DMS79 (cell line): ENCODE measurements at regions not wholly inside any gene's neighbourhood (a gene's known extent, or its start where the extent isn't known, plus 50 kb on each side); places are given as distances from the start of the nearest gene placed in this dataset.
A peak's percentile ranks its signal among the peaks of the same experiment; 100 is the strongest.
"Not testable (repeated sequence)": the region's sequence is repeated elsewhere in the genome, so short reads cannot be mapped to it uniquely, and the experiment has no call there.

ENCODE experiments used
- DNase-seq: peaks from one replicate; lab custom pipeline; 2025; lab: John Stamatoyannopoulos, UW

DNA sequence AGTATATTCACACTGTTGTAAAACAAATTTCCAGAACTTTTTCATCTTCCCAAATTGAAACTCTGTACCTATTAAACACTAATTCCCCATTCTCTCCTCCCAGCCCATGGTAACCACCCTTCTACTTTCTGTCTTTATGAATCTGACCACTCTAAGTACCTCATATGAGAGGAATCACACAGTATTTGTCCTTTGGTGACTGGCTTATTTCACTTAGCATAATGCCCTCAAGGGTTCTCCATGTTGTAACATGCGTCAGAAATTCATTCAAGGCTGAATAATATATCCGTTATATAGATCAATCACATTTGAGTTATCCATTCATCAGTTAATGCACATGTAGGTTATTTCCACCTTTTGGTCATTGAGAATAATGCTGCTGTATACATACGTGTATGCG, 162.2 kb downstream of the GOSR1 start:
- DNase-seq, result not testable (repeated sequence)

DNA sequence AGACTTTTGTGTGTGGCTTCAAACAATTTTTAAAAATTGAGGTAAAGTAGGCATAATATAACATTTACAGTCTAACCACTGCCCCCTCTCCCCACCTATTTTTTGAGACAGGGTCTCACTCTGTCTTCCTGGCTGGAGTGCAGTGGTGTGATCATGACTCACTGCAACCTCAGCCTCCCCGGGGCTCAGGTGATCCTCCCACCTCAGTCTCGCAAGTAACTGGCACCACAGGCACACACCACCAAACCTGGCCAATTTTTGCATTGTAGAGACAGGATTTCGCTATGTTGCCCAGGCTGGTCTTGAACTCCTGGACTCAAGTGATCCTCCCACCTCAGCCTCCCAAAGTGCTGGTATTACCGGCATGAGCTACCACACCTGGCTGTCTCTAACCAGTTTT, 161.8 kb downstream of the GOSR1 start:
- not testable (repeated sequence) for DNase-seq

DNA sequence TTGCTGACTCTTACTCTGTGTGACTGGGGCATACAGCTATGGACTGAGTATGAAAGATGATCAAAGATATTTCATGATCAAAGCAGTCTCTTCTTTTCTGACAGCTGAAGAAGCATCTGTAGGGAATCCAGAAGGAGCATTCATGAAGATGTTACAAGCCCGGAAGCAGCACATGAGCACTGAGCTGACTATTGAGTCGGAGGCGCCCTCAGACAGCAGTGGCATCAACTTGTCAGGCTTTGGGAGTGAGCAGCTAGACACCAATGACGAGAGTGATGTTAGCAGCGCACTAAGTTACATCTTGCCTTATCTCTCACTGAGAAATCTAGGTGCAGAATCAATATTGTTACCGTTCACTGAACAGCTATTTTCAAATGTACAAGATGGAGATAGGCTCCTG, 154.4 kb downstream of the GOSR1 start:
- not testable (repeated sequence) for DNase-seq

DNA sequence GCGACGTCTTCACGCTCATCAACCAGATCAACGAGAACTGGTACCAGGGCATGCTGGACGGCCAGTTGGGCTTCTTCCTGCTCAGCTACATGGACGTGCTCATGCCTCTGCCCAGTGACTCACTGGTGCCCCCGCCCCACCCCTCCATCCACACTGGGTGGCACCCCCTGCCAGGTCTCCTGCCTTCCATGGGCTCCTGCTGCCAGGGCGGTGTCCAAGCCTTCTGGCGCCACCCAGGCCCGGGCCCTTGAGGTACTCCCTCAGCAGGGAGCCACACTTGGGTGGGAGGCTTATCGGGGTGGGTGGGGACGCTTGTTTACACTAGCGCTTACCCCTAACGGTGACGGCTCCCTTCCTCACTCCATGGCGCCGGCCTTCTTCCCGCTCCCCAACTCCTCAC, 148.2 kb downstream of the GOSR1 start:
- not testable (repeated sequence) for DNase-seq

DNA sequence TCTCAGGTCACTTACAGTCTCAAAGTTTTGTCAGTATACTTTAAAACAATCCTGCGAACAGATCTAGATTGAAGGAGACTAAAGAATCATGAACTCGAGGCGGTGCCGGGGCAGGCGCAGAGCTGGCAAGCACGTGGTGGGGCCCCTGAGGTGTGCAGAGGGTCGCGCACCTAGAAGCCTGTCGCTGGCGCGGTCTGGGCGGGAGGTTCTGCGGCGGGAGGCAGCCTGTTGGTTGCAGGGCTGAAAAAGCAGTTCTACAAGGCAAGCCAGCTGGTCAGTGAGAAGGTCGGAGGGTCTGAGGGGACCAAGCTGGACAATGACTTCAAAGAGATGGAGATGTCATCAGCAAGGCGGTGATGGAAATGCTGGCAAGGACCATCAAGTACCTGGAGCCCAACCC, 147.0 kb downstream of the GOSR1 start:
- not testable (repeated sequence) for DNase-seq

DNA sequence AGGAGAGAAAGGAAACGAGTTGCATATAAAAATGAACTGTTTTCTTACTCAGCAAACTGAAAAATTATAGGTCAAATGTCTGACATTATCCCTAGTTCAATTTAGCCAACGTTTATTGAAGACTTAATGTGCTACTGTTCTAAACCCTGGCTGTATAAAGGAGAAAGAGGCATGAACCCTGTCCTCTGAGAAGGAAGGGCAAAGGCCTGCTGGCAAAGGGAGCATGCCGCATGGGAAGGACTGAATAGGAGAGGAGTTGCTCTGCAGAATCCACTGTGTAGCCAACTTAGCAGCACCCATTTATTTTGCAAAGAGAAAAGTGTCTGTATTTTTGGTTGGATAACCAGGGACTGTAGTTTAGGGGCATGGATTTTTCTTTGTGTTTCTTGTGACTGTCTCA, 132.5 kb downstream of the GOSR1 start:
- not testable (repeated sequence) for DNase-seq

DNA sequence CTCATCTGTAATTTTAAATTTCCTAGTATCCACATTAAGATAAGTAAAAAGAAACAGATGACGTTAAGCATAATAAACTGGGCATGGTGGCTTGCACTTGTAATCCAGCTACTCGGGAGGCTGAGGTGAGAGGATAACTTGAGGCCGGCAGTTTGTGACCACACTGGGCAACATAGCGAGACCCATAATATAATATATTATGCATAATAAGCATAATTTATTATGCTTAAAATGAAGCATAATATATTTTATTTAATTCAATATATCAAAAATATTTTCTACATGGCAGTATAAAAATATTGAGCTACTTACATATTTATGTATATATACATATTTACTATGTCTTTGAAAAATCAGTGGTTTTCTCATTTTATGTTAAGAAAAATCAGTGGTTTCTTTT, 128.3 kb downstream of the GOSR1 start:
- DNase-seq, result no peak

DNA sequence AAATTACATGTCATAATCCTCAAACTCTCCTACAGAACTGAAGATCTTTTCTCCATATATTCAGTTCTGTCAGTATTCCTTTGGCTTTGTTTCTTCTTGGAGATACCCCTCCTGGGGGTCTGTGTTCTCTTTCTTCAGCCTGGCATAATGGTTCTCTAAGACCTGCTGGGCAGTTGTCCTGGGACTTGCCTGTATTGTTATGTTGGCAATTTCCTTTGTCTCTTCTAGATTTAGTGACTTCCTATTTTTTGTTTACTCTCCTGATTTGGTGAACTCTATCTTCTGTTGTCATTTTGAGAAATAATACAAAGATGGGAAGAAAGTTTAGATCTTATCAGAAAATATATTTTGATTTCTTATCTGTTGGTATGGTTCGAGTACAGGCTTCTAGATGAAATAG, 127.8 kb downstream of the GOSR1 start:
- no peak for DNase-seq

DNA sequence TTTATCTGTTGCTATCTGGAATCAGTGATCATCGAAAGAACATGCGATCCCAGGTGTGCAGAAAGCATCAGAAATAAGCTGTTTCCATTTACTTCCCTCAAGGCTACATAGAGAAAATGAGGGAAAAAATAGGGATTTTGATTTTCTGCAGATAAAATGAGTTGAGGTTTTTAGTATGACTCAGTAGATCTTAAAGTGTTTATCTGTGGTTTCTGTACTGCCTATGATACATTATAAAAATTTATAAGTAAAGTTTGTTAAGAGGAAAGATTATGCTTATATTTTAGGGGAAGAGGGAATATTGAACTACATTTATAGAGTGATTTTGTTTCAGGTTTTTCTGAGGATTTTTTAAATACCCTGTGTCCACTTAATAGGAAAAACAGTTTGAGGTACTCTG, 125.2 kb downstream of the GOSR1 start:
- not testable (repeated sequence) for DNase-seq

DNA sequence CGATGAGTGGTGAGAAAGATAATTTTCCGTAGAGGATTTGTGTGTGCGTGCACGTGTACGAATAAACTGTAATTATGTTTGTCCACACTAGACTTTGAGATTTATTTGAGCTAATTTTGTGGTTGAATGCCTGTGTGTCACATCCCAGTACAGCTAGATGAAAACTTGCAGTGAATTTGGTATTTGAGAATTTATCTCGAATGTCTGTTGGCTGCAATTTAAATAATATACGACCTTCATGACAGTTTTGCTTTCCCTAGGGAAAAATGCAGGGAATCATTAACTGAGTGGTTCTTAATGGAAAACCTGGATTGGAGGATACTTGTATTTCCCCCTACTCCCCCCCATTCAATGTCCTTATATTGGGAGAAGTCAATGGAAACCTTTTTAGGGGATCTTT, 124.8 kb downstream of the GOSR1 start:
- not testable (repeated sequence) for DNase-seq

DNA sequence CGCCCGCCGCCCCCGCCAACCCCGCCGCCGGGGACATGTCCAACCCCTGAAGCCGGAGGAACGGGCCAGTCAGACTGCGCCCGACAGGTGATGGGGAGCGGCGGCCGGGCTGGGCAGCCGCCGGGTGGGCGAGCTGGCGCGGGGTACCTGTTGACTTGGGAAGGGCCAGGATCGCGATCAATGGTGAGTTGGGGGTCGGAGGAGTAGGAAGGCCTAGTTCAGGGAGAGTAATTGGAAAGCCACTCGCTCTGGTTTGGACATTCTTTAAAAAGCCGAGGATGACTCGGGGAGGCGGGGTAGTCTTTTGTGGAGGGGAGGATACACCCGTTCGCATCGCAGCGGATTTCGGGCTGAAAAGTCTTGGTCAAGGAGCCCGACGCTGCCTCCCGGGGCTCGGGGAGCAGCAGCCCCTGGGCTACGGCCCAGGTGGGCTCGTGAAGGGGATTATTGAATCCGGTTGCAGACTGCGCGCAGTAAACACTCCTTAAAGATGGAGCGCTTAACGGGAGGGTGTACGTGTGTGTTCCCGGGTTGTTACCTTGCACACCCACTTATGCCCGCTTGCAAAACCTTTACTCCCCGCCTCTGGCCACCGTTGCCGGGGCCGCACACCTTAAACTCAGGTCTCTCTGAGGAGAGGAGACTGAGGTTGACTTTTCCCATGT, 123.8 kb downstream of the GOSR1 start:
- DNase-seq, result no peak

DNA sequence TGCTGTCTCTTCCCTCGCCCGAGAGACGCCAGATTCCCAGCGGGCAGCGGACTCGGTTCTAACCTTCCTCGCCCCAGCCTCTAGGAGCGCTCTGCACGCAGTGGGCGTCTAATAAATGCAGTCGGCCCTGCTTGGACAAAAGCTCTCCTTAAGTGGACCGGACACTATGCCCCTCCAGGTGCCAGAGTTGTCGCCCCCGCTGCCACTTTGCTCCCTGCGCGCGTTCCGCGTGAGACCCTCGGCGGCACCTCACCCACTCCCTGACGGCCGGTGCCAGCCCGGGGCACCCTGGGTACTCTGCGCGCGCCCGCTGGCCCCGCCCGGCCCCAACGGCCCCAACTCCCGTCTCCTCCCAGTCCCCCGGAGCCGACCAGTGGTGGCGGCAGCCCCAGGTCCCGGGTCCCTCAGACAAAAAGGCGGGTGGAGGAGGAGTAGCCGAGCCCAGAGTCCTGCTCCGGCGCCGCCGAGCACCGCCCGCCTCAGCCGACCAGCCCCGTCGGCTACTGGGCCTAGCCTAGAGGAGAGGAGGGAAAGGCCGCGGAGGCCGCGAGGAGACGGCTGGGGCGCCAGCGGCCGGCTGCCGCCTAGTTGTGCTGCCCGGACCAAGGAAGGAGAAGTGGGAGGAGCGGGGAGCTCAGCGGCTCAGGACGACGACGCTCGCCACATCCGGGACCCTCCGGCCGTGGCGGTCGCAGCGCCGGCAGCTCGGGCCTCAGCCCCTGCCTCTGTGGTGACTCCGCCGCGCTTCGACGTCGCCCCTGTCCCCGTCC, 123.0 kb downstream of the GOSR1 start:
- peak; percentile 64 for DNase-seq

DNA sequence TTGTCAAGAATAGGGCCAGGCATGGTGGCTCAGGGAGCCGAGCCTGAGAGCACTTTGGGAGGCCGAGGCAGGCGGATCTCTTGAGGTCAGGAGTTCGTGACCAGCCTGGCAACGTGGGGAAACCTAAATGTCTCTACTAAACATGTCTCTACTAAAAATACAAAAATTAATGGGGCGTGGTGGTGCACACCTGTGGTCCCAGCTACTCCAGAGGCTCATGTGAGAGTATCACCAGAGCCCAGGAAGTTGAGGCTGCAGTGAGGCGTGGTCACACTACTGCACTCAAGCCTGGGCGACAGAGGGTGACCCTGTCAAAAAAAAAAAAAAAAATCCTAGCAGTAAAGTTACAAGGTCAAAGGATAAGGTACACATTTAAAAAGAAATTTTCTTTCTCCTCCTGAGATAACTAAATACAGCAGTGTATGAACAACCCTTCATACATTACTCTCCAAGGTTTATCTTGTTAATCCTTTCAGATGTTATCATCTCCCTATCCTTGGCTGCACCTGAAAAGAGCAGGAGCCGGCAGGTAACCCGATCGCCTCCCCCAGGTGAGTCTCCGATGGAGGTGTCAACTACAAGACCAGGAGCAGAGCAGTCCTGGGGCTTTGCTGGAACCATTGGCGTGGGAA, 122.3 kb downstream of the GOSR1 start:
- DNase-seq, result no peak

DNA sequence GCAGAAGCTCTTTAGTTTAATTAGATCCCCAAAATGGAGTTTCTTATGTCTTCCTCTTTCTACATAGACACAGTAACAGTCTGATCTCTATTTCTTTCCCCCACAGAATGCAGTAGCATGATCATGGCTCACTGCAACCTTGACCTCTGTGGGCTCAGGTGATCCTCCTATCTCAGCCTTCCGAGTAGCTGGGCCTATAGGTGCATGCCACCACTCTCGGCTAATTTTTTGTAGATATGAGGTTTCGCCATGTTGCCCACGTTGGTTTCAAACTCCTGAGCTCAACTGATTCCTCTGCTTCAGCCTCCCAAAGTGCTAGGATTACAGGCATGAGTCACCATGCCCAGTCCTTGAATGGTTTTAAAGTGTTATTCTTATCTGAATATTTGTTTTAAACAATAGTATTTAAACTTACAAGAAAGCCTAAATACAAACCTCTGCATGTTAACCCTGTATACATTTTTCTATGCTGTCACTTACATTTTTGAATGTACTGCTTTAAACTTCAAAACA, 120.6 kb downstream of the GOSR1 start:
- no peak for DNase-seq

DNA sequence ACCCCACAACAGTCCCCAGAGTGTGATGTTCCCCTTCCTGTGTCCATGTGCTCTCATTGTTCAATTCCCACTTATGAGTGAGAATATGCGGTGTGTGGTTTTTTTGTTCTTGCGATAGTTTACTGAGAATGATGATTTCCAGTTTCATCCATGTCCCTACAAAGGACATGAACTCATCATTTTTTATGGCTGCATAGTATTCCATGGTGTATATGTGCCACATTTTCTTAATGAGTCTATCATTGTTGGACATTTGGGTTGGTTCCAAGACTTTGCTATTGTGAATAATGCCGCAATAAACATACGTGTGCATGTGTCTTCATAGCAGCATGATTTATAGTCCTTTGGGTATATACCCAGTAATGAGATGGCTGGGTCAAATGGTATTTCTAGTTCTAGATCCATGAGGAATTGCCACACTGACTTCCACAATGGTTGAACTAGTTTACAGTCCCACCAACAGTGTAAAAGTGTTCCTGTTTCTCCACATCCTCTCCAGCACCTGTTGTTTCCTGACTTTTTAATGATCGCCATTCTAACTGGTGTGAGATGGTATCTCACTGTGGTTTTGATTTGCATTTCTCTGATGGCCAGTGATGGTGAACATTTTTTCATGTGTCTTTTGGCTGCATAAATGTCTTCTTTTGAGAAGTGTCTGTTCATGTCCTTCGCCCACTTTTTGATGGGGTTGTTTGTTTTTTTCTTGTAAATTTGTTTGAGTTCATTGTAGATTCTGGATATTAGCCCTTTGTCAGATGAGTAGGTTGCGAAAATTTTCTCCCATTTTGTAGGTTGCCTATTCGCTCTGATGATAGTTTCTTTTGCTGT, 120.0 kb downstream of the GOSR1 start:
- not testable (repeated sequence) for DNase-seq

DNA sequence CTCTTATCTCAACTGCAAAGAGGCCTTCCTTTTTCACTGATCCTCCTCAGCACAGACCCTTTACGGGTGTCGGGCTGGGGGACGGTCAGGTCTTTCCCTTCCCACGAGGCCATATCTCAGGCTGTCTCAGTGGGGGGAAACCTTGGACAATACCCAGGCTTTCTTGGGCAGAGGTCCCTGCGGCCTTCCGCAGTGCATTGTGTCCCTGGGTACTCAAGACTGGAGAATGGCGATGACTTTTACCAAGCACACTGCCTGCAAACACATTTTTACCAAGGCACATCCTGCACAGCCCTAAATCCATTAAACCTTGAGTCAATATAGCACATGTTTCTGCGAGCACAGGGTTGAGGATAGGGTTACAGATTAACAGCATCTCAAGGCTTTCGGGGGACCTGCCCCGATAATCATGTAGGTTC, 117.8 kb downstream of the GOSR1 start:
- not testable (repeated sequence) for DNase-seq

DNA sequence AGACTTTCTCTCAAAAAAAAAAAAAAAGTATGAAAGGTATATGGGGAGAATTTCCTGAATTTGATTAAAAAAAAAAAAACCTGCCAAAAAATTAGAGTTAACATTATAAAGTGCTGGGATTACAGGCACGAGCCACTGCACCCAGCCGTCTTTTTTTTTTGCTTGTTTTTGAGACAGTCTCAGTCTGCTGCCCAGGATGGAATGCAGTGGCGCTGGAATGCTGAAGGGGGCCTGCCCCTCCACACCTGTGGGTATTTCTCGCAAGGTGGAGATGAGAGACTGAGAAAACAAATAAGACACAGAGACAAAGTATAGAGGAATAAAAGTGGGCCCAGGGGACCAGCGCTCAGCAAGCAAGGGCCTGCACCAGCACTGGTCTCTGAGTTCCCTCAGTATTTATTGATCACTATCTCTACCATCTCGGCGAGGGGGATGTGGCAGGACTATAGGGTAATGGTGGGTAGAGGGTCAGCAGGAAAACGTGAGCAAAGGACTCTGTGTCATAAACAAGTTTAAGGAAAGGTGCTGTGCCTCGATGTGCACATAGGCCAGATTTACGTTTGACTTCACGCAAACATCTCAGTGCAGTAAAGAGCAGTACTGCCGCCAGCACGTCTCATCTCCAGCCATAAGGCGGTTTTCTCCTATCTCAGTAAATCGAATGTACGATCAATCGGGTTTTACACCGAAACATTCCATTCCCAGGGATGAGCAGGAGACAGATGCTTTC, 117.2 kb downstream of the GOSR1 start:
- no peak for DNase-seq

DNA sequence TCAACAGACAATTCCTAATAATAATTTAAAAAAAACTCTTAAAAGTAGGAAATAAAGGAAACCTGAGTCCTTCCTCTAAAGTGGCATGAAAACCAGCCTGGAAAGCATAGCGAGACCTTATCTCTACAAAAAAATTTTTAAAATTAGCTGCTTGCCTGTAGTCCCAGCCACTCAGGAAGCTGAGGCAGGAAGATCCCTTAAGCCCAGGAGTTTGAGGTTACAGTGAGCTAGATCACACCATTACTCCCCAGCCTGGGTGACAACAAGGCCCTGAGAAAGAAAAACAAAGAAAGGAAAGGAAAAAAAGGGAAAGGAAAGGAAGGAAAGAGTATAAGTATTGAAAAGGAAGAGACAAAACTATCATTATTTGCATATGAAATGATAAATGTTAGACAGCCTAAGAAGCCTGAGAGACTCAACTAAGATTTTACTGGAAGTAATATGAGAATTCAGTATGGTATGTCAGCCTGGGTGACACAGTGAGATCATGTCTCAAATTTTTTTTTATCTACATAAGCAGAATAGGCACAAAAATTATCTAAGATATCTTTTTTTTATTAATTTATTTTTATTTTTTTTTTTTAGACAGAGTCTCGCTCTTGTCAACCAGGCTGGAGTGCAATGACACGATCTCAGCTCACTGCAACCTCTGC, 113.0 kb downstream of the GOSR1 start:
- DNase-seq, result no peak

DNA sequence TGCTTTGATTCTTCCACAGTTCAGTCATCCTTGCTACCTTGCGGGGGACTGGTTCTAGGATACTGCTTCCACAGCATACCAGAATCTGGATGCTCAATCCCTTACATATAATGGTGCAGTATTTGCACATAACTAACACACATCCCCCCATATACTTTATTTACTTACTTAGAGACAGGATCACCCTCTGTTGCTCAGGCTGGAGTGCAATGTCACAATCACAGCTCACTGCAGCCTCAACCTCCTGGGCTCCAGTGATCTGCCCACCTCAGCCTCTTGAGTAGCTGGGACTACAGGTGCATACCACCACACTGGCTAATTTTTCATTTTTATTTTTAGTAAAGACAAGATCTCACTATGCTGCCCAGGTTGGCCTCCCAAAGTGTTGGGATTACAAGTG, 112.2 kb downstream of the GOSR1 start:
- no peak for DNase-seq

DNA sequence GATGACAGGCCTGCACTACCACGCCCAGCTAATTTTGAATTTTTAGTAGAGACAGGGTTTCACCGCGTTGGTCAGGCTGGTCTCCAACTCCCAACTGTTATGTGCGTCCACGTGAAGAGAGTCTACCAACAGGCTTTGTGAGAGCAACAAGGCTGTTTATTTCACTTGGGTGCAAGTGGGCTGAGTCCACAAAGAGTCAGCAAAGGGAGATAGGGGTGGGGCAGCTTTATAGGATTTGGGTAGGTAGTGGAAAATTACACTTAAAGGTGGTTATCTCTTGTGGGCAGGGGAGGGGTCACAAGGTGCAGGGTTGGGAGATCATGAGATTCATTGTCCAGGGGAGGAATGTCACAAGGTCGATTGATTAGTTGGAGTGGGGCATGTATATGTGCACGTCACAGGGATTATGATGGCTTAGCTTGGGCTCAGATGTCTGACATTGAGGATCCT, 111.6 kb downstream of the GOSR1 start:
- DNase-seq, result no peak
